HG02840 (cell line): ENCODE measurements at regions not wholly inside any gene's neighbourhood (a gene's known extent, or its start where the extent isn't known, plus 50 kb on each side); places are given as distances from the start of the nearest gene placed in this dataset.

Experiments
- ATAC-seq: cut with Tn5 transposase; IDR thresholded peaks from one replicate; pipeline ENCODE4 v1.9.1; 2021; ENCODE audit warnings: mild to moderate bottlenecking, moderate library complexity, moderate number of reproducible peaks; ENCODE audit not compliant: unreplicated experiment, low FRiP score

- no peak for ATAC-seq
Measured at GRCh38 chr18:34631093-34631966, 78.8 kb upstream of the DTNA start.

- ATAC-seq, result no peak
Measured at GRCh38 chr18:34632321-34632720, 77.8 kb upstream of the DTNA start.

- ATAC-seq, result no peak
Measured at GRCh38 chr18:34633368-34633767, 76.7 kb upstream of the DTNA start.

GRCh38 chr18:34637094-34637801 is 72.8 kb upstream of the DTNA start:
- no peak for ATAC-seq

GRCh38 chr18:34639687-34640086 is 70.4 kb upstream of the DTNA start:
- ATAC-seq, result no peak

GRCh38 chr18:34640276-34640675 is 69.8 kb upstream of the DTNA start:
- ATAC-seq, result no peak

GRCh38 chr18:34643989-34644388 is 66.1 kb upstream of the DTNA start:
- no peak for ATAC-seq

- no peak for ATAC-seq
Measured at GRCh38 chr18:34647251-34647650, 62.8 kb upstream of the DTNA start.

GRCh38 chr18:34648269-34648985 is 61.7 kb upstream of the DTNA start:
- ATAC-seq, result no peak

GRCh38 chr18:34649080-34649479 is 61.0 kb upstream of the DTNA start:
- ATAC-seq, result no peak

GRCh38 chr18:34650121-34650545 is 60.0 kb upstream of the DTNA start:
- no peak for ATAC-seq

- no peak for ATAC-seq
Measured at GRCh38 chr18:34651586-34652369, 58.3 kb upstream of the DTNA start.

- ATAC-seq, result no peak
Measured at GRCh38 chr18:34655131-34655530, 55.0 kb upstream of the DTNA start.

- no peak for ATAC-seq
Measured at GRCh38 chr18:34657860-34658500, 52.1 kb upstream of the DTNA start.

- no peak for ATAC-seq
Measured at GRCh38 chr18:34659579-34660517, 50.2 kb upstream of the DTNA start.
